OCI-LY3 (cell line): ENCODE measurements at regions not wholly inside any gene's neighbourhood (a gene's known extent, or its start where the extent isn't known, plus 50 kb on each side); places are given as distances from the start of the nearest gene placed in this dataset.

ENCODE experiments used
- CTCF ChIP-seq: fragments of 200-600, 300-600 bp; sonication (generic); IDR thresholded peaks from 2 replicates; pipeline ENCODE4 v1.5.1; 2014; ENCODE audit warnings: antibody characterized with exemption, low read length, low read depth
- EZH2phosphoT487 ChIP-seq: fragments of 200-600 bp; shearing (Covaris generic); IDR thresholded peaks from 2 replicates; pipeline ENCODE4 v1.6.1; 2018; ENCODE audit warnings: antibody characterized with exemption, mixed run types, low read depth

- TF ChIP-seq CTCF (no peak), EZH2phosphoT487 (no peak)
Observed at GRCh38 chr10:121240011-121240410, 358.2 kb downstream of the FGFR2 start.
